B cell (primary cell): ENCODE measurements at regions not wholly inside any gene's neighbourhood (a gene's known extent, or its start where the extent isn't known, plus 50 kb on each side); places are given as distances from the start of the nearest gene placed in this dataset.

Experiments used
- ATAC-seq: fragments of 200-7000 bp; cut with Tn5 transposase; one replicate; pipeline ENCODE4 v1.10.0; 2021; ENCODE audit warnings: low read depth, mild to moderate bottlenecking, moderate number of reproducible peaks, moderate library complexity
- CTCF ChIA-PET: fragments of 350-600 bp; sonication (Branson Sonifier 250); formaldehyde crosslinking; loops from one replicate; lab custom pipeline; 2021; ENCODE audit warnings: antibody characterized with exemption, inconsistent platforms; lab: Charles Lee
- POLR2A ChIA-PET: fragments of 350-600 bp; sonication (Branson Sonifier 250); formaldehyde crosslinking; loops from one replicate; lab custom pipeline; 2021; ENCODE audit warnings: antibody characterized with exemption; lab: Charles Lee
- DNase-seq: peaks from one replicate; pipeline ENCODE4 v3.0.0; 2013
- H2AFZ ChIP-seq: 2 replicates; pipeline ENCODE4 v1.6.1; 2012; ENCODE audit warnings: mild to moderate bottlenecking, low read depth, low read length; ENCODE audit not compliant: insufficient read depth, poor library complexity, severe bottlenecking
- H3K27ac ChIP-seq, 2 donors: 1 replicate in 1 of 2; 2 replicates in 1 of 2; pipeline ENCODE4 v1.5.1; 2012 to 2013; ENCODE audit warnings: low read length in 2 of 2, mild to moderate bottlenecking in 2 of 2, moderate library complexity in 1 of 2
- H3K27me3 ChIP-seq, 4 experiments: fragments of 200-600 bp in 1 of 4; sonication (generic) in 1 of 4; replicated peaks in 1 of 4; 1 replicate in 2 of 4; 2 replicates in 2 of 4; pipeline versions ENCODE4 v1.6.1 to v1.7.0; 2013 to 2016; ENCODE audit warnings: low read length in 3 of 4, mild to moderate bottlenecking in 2 of 4, mixed read lengths in 1 of 4, moderate library complexity in 1 of 4; ENCODE audit not compliant: insufficient read depth in 4 of 4, control insufficient read depth in 3 of 4; ENCODE audit errors: control extremely low read depth in 1 of 4
- H3K36me3 ChIP-seq, 2 experiments: replicated peaks in 1 of 2; 1 replicate in 1 of 2; 2 replicates in 1 of 2; pipeline versions ENCODE4 v1.6.1 to v1.7.1; 2013; ENCODE audit warnings: low read length in 1 of 2; ENCODE audit not compliant: insufficient read depth in 2 of 2, control insufficient read depth in 1 of 2; ENCODE audit errors: control extremely low read depth in 1 of 2, extremely low read depth in 1 of 2
- H3K4me1 ChIP-seq, 2 donors: fragments of 200-600 bp in 1 of 2; sonication (generic) in 1 of 2; 1 replicate in 1 of 2; 2 replicates in 1 of 2; pipeline versions ENCODE4 v1.5.1 to v1.6.1; 2013 to 2017; ENCODE audit warnings: low read length in 2 of 2; ENCODE audit not compliant: control insufficient read depth in 2 of 2, insufficient read depth in 2 of 2
- H3K4me2 ChIP-seq: replicated peaks from 2 replicates; pipeline ENCODE3; 2012; ENCODE audit warnings: mild to moderate bottlenecking, low read depth, low read length; ENCODE audit not compliant: poor library complexity, severe bottlenecking
- H3K4me3 ChIP-seq, 5 experiments: fragments of 200-600 bp in 1 of 5; sonication (generic) in 1 of 5; 1 replicate in 3 of 5; 2 replicates in 2 of 5; pipeline versions ENCODE4 v1.5.1 to v1.7.0; 2011 to 2016; ENCODE audit warnings: low read length in 4 of 5, mild to moderate bottlenecking in 4 of 5, low read depth in 2 of 5, control low read depth in 1 of 5, moderate library complexity in 1 of 5; ENCODE audit not compliant: insufficient read depth in 1 of 5; ENCODE audit errors: control extremely low read depth in 1 of 5, extremely low read depth in 1 of 5
- H3K79me2 ChIP-seq: fragments of 200-600 bp; sonication (generic); one replicate; pipeline ENCODE4 v1.6.0; 2016; ENCODE audit warnings: low read length; ENCODE audit not compliant: control insufficient read depth, insufficient read depth
- H3K9ac ChIP-seq: fragments of 200-600 bp; sonication (generic); 2 replicates; pipeline ENCODE4 v1.6.1; 2017; ENCODE audit warnings: mild to moderate bottlenecking, low read length, moderate library complexity
- H3K9me3 ChIP-seq, 3 donors: one replicate each; pipeline versions ENCODE4 v1.6.1 to v1.7.1; 2013; ENCODE audit warnings: low read length in 2 of 3; ENCODE audit not compliant: control insufficient read depth in 2 of 3, insufficient read depth in 1 of 3; ENCODE audit errors: control extremely low read depth in 1 of 3
- H4K20me1 ChIP-seq: 2 replicates; pipeline ENCODE4 v1.6.0; 2012; ENCODE audit warnings: mild to moderate bottlenecking, low read length; ENCODE audit not compliant: insufficient read depth, control insufficient read depth, poor library complexity, severe bottlenecking
- H3K27ac Mint-ChIP-seq: one replicate; pipeline ENCODE4 v1.8.0; 2021; ENCODE audit warnings: mixed read lengths
- H3K27me3 Mint-ChIP-seq: one replicate; pipeline ENCODE4 v1.8.0; 2021; ENCODE audit warnings: mixed read lengths
- H3K4me1 Mint-ChIP-seq: one replicate; pipeline ENCODE4 v1.8.0; 2021; ENCODE audit warnings: mixed read lengths
- H3K4me3 Mint-ChIP-seq: one replicate; pipeline ENCODE4 v1.8.0; 2021; ENCODE audit warnings: mixed read lengths
- H3K9me3 Mint-ChIP-seq: one replicate; pipeline ENCODE4 v1.8.0; 2022; ENCODE audit warnings: mixed read lengths; ENCODE audit not compliant: insufficient read depth
- EZH2 ChIP-seq: IDR thresholded peaks from 2 replicates; pipeline ENCODE4 v1.6.1; 2012; ENCODE audit warnings: borderline replicate concordance, low read depth, mild to moderate bottlenecking, moderate library complexity, low read length; ENCODE audit not compliant: insufficient read depth, poor library complexity, severe bottlenecking
- WGBS: methylation state at CpG from one replicate; pipeline ENCODE4 v1.1.5; 2013; ENCODE audit warnings: missing lambda C conversion rate; ENCODE audit not compliant: insufficient coverage; 5-methylcytosine and 5-hydroxymethylcytosine counted together
- intact Hi-C: fragments of 100-400 bp; cut with micrococcal nuclease; formaldehyde crosslinking; loops from one replicate; pipeline ENCODE4 v1.10.0; 2022
- TF ChIP-seq, protein P1 (sequence below): fragments of 200-600 bp; IDR thresholded peaks from one replicate; pipeline ENCODE4 v1.8.0; 2022; ENCODE audit warnings: antibody characterized with exemption, mild to moderate bottlenecking

DNA sequence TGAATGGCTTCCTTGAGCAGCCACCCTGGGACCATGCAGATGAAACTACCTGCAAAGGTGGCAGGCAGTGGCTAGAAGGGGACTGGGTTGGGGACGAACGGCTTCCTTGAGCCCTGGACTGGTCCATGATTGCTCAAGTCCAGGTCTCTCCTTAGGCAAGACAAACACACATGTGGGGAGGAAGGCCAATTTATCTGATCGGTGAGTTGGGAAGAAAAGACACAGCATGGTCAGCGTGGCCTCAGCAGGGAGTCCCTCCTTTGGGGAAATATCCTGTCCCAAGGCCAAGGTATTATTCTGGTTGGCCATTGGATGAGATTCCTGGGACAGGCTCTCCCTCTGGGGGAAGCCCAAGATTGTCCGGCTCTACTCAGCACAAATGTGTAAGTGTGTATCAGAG lies 116.3 kb upstream of the ERG start:
- H3K79me2 ChIP-seq: no peaks in the 10 kb centered on the region
- CTCF ChIA-PET: no interaction called here
- intact Hi-C loops: no loop called here
- POLR2A ChIA-PET: no interaction called here
- H3K27me3 ChIP-seq: no peaks in the 10 kb centered on the region
- H3K36me3 ChIP-seq: no peaks in the 10 kb centered on the region
- Mint-ChIP-seq H3K4me3 (no peak overlapping the region), H3K27ac (no peak overlapping the region), H3K9me3 (no peaks in the 10 kb centered on the region), H3K4me1 (no peaks in the 10 kb centered on the region), H3K27me3 (peaks cover 4% of the 10 kb centered on the region)
- H3K9ac ChIP-seq: no peak overlapping the region
- H2AFZ ChIP-seq: no peak overlapping the region
- whole genome bisulfite sequencing: 70% methylated on average over 3 of the region's 5 CpGs
- H3K4me3 ChIP-seq: no peak overlapping the region
- peaks cover 0 to 2% (median 0%) of the 10 kb centered on the region in 3 donors for H3K9me3 ChIP-seq
- TF ChIP-seq, protein P1, sequence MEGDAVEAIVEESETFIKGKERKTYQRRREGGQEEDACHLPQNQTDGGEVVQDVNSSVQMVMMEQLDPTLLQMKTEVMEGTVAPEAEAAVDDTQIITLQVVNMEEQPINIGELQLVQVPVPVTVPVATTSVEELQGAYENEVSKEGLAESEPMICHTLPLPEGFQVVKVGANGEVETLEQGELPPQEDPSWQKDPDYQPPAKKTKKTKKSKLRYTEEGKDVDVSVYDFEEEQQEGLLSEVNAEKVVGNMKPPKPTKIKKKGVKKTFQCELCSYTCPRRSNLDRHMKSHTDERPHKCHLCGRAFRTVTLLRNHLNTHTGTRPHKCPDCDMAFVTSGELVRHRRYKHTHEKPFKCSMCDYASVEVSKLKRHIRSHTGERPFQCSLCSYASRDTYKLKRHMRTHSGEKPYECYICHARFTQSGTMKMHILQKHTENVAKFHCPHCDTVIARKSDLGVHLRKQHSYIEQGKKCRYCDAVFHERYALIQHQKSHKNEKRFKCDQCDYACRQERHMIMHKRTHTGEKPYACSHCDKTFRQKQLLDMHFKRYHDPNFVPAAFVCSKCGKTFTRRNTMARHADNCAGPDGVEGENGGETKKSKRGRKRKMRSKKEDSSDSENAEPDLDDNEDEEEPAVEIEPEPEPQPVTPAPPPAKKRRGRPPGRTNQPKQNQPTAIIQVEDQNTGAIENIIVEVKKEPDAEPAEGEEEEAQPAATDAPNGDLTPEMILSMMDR: no peak
- no peak for TF ChIP-seq EZH2
- no peaks in the 10 kb centered on the region for H3K4me1 ChIP-seq
- no peaks in the 10 kb centered on the region for H4K20me1 ChIP-seq
- H3K4me2 ChIP-seq: no peak overlapping the region
- ATAC-seq (no peak), DNase-seq (no peak)
- no peak overlapping the region for H3K27ac ChIP-seq

DNA sequence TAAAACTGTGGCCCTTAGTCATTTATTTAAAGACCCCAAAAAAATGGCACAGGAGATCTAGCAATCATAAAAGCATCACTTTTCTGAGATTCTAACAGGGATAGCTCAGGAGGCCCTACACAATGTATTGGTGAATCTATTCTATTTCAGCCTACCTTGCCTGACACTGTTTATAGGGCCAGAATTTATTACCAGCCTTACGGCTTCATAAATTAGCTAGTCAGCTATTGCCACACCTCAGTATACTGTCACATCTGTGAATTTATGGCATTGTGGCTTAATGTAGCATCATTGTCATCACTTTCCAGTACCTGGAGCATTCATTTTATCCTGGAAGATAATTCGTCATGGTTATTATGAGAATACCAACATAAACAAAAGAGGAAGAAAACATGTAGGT lies 121.2 kb upstream of the ERG start:
- H2AFZ ChIP-seq: no peak overlapping the region
- Mint-ChIP-seq H3K4me3 (no peak overlapping the region), H3K4me1 (no peaks in the 10 kb centered on the region), H3K27ac (no peak overlapping the region), H3K9me3 (no peaks in the 10 kb centered on the region), H3K27me3 (no peaks in the 10 kb centered on the region)
- no peak overlapping the region for H3K27ac ChIP-seq
- H3K4me2 ChIP-seq: no peak overlapping the region
- H3K4me1 ChIP-seq: no peaks in the 10 kb centered on the region
- no peak overlapping the region for H3K9ac ChIP-seq
- no peaks in the 10 kb centered on the region for H3K79me2 ChIP-seq
- ChIA-PET CTCF (no interaction called here), POLR2A (no interaction called here)
- no peak overlapping the region for H3K4me3 ChIP-seq
- intact Hi-C loops: no loop called here
- DNase-seq (no peak), ATAC-seq (no peak)
- TF ChIP-seq EZH2: no peak
- TF ChIP-seq, protein P1: no peak
- no peaks in the 10 kb centered on the region for H3K27me3 ChIP-seq
- H3K36me3 ChIP-seq: no peaks in the 10 kb centered on the region
- no peaks in the 10 kb centered on the region for H4K20me1 ChIP-seq
- H3K9me3 ChIP-seq: peaks cover 0 to 8% (median 0%) of the 10 kb centered on the region in 3 donors
- no CpG with 5 or more reads among the region's 2 CpGs for WGBS
